ENCODE measurements at regions not wholly inside any gene's neighbourhood (a gene's known extent, or its start where the extent isn't known, plus 50 kb on each side); places are given as distances from the start of the nearest gene placed in this dataset.

DNA sequence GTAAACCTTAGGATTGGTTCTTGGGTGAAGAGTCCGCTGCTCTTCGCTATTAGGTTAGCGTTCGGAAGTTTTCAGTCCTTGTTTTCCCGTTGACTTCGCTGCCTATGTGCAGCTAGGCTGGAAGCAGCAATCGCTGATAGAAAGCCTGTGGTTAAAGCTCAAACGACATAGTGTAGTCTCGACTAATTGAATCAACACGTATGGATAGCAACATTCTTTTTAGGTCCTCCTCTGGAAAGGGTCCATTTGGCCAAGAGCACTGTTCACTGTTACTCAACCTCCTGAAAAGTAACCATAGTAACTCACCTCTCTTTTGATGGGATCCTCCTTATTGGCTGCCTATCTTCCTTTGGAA lies 355.5 kb downstream of the SNAPC1 start:
- 7% methylated on average over 10 of the region's 10 CpGs for WGBS (ENCODE audit: insufficient coverage)
- H3K9me3 ChIP-seq (ENCODE audit: control insufficient read depth, insufficient read depth, low read length): no peaks in the 10 kb centered on the region
- no peak overlapping the region for H3K27ac ChIP-seq (ENCODE audit: low read length)
- peak in 1 of 2 donors; percentile 6 for DNase-seq
- intact Hi-C loops (cut with micrococcal nuclease): loop anchor here (5.0 kb wide), 1 partner anchor 40 kb away; no protein-coding TSS in a partner anchor
- TF ChIP-seq, protein P1, sequence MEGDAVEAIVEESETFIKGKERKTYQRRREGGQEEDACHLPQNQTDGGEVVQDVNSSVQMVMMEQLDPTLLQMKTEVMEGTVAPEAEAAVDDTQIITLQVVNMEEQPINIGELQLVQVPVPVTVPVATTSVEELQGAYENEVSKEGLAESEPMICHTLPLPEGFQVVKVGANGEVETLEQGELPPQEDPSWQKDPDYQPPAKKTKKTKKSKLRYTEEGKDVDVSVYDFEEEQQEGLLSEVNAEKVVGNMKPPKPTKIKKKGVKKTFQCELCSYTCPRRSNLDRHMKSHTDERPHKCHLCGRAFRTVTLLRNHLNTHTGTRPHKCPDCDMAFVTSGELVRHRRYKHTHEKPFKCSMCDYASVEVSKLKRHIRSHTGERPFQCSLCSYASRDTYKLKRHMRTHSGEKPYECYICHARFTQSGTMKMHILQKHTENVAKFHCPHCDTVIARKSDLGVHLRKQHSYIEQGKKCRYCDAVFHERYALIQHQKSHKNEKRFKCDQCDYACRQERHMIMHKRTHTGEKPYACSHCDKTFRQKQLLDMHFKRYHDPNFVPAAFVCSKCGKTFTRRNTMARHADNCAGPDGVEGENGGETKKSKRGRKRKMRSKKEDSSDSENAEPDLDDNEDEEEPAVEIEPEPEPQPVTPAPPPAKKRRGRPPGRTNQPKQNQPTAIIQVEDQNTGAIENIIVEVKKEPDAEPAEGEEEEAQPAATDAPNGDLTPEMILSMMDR (IDR thresholded peaks at IDR 0.05): no peak
- peak overlapping the region; percentile 84 for H3K4me3 Mint-ChIP-seq
- H3K4me3 ChIP-seq (ENCODE audit: low read length): peak overlapping the region; percentile 37
- ATAC-seq: peak in 1 of 3 donors; percentile 3
- H3K4me1 ChIP-seq (ENCODE audit: control insufficient read depth, insufficient read depth, low read length): peaks cover 14% of the 10 kb centered on the region
- peaks cover 20% of the 10 kb centered on the region for H3K27me3 ChIP-seq (ENCODE audit: control insufficient read depth, insufficient read depth, low read length)
- no peaks in the 10 kb centered on the region for H3K36me3 ChIP-seq (ENCODE audit: control insufficient read depth, insufficient read depth, low read length)
- peaks cover 12% of the 10 kb centered on the region in 2 donors for H3K4me1 Mint-ChIP-seq
- no peaks in the 10 kb centered on the region for H3K36me3 Mint-ChIP-seq
- peaks cover 17 to 56% of the 10 kb centered on the region in 2 donors for H3K27me3 Mint-ChIP-seq (ENCODE audit: low read depth in 2 of 2)
- no peaks in the 10 kb centered on the region for H3K9me3 Mint-ChIP-seq
- peak overlapping the region in 1 of 2 donors; percentile 76 for H3K27ac Mint-ChIP-seq

DNA sequence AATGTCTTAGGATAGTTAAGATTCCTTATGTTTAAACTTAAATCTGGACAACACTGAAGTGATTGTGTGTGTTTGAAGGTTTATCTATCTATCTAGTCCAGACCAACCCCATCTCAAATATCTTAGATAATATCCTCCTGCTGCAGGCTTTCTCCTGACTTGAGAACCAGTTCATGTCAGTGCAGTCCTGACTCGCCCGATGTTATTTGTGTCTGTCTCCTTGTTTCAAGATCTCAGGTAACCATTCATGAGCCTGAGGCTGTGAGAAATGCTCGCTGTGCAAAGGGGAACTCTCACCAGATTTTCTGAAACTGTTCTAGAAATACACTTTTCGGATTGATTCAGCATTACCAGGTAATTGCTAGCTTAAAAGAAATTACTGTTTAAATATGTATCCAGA lies 356.2 kb downstream of the SNAPC1 start:
- H3K4me3 Mint-ChIP-seq: peak overlapping the region; percentile 84
- H3K9me3 ChIP-seq (ENCODE audit: control insufficient read depth, insufficient read depth, low read length): no peaks in the 10 kb centered on the region
- ATAC-seq: no peak
- 88% methylated on average over 3 of the region's 4 CpGs for WGBS (ENCODE audit: insufficient coverage)
- no peak for DNase-seq
- H3K36me3 ChIP-seq (ENCODE audit: control insufficient read depth, insufficient read depth, low read length): no peaks in the 10 kb centered on the region
- H3K27me3 Mint-ChIP-seq (ENCODE audit: low read depth in 2 of 2): peaks cover 19 to 61% of the 10 kb centered on the region in 2 donors
- H3K27me3 ChIP-seq (ENCODE audit: control insufficient read depth, insufficient read depth, low read length): peaks cover 20% of the 10 kb centered on the region
- H3K9me3 Mint-ChIP-seq: no peaks in the 10 kb centered on the region
- no peaks in the 10 kb centered on the region for H3K36me3 Mint-ChIP-seq
- H3K4me1 ChIP-seq (ENCODE audit: control insufficient read depth, insufficient read depth, low read length): peaks cover 14% of the 10 kb centered on the region
- no peak overlapping the region for H3K27ac ChIP-seq (ENCODE audit: low read length)
- no peak overlapping the region for H3K27ac Mint-ChIP-seq
- H3K4me3 ChIP-seq (ENCODE audit: low read length): no peak overlapping the region
- peaks cover 12 to 18% of the 10 kb centered on the region in 2 donors for H3K4me1 Mint-ChIP-seq
- TF ChIP-seq, protein P1 (IDR thresholded peaks at IDR 0.05): no peak
- intact Hi-C loops (cut with micrococcal nuclease): loop anchor here (5.0 kb wide), 1 partner anchor 41 kb away; no protein-coding TSS in a partner anchor

DNA sequence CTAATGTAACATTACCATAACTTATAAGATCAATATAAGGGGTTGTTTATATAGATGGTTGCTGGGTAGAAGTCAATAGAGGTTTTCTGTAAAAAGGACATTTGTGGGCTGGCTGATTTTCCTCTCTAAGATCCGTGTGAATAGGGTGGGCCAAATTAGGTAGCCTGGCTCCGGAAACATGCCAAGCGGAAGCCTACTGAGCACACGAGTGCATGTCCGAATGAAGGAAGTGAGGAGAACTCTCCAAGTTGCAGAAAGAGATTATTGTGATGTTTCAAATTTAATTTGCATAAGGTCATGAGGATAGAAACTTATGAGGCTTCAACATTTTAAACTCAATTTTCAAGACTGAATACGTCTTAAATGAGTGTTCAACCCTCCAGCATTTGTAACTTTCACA lies 356.7 kb downstream of the SNAPC1 start:
- Mint-ChIP-seq H3K36me3 (no peaks in the 10 kb centered on the region), H3K27ac (no peak overlapping the region), H3K4me3 (peak overlapping the region; percentile 84), H3K9me3 (no peaks in the 10 kb centered on the region), H3K27me3 (ENCODE audit: low read depth in 2 of 2) (peaks cover 19 to 61% of the 10 kb centered on the region in 2 donors), H3K4me1 (peaks cover 12 to 18% of the 10 kb centered on the region in 2 donors)
- ATAC-seq (no peak), DNase-seq (no peak)
- Histone ChIP-seq H3K27ac (ENCODE audit: low read length) (no peak overlapping the region), H3K9me3 (ENCODE audit: control insufficient read depth, insufficient read depth, low read length) (no peaks in the 10 kb centered on the region), H3K4me3 (ENCODE audit: low read length) (no peak overlapping the region), H3K4me1 (ENCODE audit: control insufficient read depth, insufficient read depth, low read length) (peaks cover 14% of the 10 kb centered on the region), H3K27me3 (ENCODE audit: control insufficient read depth, insufficient read depth, low read length) (peaks cover 20% of the 10 kb centered on the region), H3K36me3 (ENCODE audit: control insufficient read depth, insufficient read depth, low read length) (no peaks in the 10 kb centered on the region)
- 69% methylated on average over 6 of the region's 6 CpGs for WGBS (ENCODE audit: insufficient coverage)
- TF ChIP-seq, protein P1 (IDR thresholded peaks at IDR 0.05): no peak
- intact Hi-C loops (cut with micrococcal nuclease): loop anchor here (5.0 kb wide), 1 partner anchor 42 kb away; no protein-coding TSS in a partner anchor

DNA sequence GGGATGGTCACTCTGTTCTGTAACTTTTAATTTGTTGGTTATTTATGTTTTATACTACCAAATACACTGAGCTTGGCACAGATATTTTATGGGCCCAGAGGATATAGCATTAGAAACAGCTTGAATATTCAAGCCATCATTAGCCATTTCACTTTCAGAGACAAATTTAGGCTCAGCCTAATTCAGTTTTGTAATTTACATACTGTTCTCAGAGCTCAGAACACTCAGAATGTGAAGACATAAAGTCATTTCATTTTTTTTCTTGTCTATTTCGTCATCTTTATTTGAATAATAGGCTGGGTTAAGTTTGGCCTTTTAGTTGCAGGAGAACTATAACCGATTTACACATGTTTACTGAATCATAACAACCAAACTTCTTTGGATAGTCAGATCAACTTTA lies 361.7 kb downstream of the SNAPC1 start:
- Mint-ChIP-seq H3K4me1 (peaks cover 0 to 6% of the 10 kb centered on the region in 2 donors), H3K9me3 (no peaks in the 10 kb centered on the region), H3K27me3 (ENCODE audit: low read depth in 2 of 2) (peaks cover 10 to 49% of the 10 kb centered on the region in 2 donors), H3K4me3 (no peak overlapping the region), H3K36me3 (no peaks in the 10 kb centered on the region), H3K27ac (no peak overlapping the region)
- Histone ChIP-seq H3K4me3 (ENCODE audit: low read length) (no peak overlapping the region), H3K27me3 (ENCODE audit: control insufficient read depth, insufficient read depth, low read length) (peaks cover 15% of the 10 kb centered on the region), H3K9me3 (ENCODE audit: control insufficient read depth, insufficient read depth, low read length) (no peaks in the 10 kb centered on the region), H3K4me1 (ENCODE audit: control insufficient read depth, insufficient read depth, low read length) (no peaks in the 10 kb centered on the region), H3K27ac (ENCODE audit: low read length) (no peak overlapping the region), H3K36me3 (ENCODE audit: control insufficient read depth, insufficient read depth, low read length) (no peaks in the 10 kb centered on the region)
- intact Hi-C loops (cut with micrococcal nuclease): no loop called here
- ATAC-seq (no peak), DNase-seq (no peak)
- WGBS (ENCODE audit: insufficient coverage): 100% methylated on average over 1 of the region's 2 CpGs
- TF ChIP-seq, protein P1 (IDR thresholded peaks at IDR 0.05): no peak

Measured in natural killer cell (primary cell).